Lower leg skin (tissue), 3 donors: ENCODE measurements at regions not wholly inside any gene's neighbourhood (a gene's known extent, or its start where the extent isn't known, plus 50 kb on each side); places are given as distances from the start of the nearest gene placed in this dataset.

Experiments used
- POLR2A ChIP-seq, 2 donors: fragments of 450-650 bp; IDR thresholded peaks; one replicate each; pipeline ENCODE4 v1.6.1; 2016 to 2017; ENCODE audit warnings: antibody characterized with exemption in 2 of 2, mild to moderate bottlenecking in 1 of 2, moderate library complexity in 1 of 2
- TF ChIP-seq, protein P1 (sequence below), 3 donors: fragments of 450-650 bp; IDR thresholded peaks; one replicate each; pipeline ENCODE4 v1.5.1; 2016; ENCODE audit warnings: antibody characterized with exemption in 3 of 3, mild to moderate bottlenecking in 3 of 3, moderate library complexity in 2 of 3

DNA sequence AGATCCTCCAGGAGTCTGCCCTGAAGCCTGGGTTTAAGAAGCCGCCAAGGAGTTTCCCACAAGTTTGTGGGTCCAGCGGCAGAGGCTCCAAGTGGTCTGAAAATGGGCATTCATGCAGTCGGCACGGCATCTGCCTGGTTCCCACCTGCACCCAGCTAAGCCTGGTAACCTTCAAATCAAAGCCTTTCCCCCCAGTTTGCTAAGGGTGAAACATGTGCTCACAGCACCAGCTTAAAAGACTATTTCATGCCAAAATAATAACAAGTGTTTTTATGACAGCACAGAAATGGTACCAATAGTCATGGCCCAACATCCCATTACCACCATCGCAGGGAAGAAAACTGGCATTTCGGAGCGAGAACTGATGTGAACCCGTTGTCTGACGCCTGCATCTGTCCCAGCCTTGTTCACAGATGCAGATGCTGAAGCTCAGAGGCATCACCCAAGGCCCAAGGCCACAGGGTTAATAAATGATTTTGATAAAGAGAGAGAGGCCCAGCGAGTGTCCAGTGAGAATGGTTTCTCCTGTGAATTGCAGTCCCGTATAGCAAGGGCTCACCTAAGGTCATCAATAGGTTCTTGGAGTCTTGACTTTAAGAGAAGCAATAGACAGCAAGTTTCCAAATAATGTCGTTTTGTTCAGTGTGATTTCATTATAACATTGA, 188.0 kb upstream of the TPM1 start:
- TF ChIP-seq POLR2A (IDR thresholded peaks at IDR 0.05), result no peak
- TF ChIP-seq, protein P1, sequence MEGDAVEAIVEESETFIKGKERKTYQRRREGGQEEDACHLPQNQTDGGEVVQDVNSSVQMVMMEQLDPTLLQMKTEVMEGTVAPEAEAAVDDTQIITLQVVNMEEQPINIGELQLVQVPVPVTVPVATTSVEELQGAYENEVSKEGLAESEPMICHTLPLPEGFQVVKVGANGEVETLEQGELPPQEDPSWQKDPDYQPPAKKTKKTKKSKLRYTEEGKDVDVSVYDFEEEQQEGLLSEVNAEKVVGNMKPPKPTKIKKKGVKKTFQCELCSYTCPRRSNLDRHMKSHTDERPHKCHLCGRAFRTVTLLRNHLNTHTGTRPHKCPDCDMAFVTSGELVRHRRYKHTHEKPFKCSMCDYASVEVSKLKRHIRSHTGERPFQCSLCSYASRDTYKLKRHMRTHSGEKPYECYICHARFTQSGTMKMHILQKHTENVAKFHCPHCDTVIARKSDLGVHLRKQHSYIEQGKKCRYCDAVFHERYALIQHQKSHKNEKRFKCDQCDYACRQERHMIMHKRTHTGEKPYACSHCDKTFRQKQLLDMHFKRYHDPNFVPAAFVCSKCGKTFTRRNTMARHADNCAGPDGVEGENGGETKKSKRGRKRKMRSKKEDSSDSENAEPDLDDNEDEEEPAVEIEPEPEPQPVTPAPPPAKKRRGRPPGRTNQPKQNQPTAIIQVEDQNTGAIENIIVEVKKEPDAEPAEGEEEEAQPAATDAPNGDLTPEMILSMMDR (IDR thresholded peaks at IDR 0.05), result no peak
